Smooth muscle cell (in vitro differentiated cells): ENCODE measurements at regions not wholly inside any gene's neighbourhood (a gene's known extent, or its start where the extent isn't known, plus 50 kb on each side); places are given as distances from the start of the nearest gene placed in this dataset.

ENCODE experiments used
- DNase-seq: peaks from one replicate; lab custom pipeline; 2025; ENCODE audit not compliant: unreplicated experiment; lab: John Stamatoyannopoulos, UW
- H2AFZ ChIP-seq: fragments of 200-600 bp; sonication (generic); 2 replicates; pipeline ENCODE4 v1.6.0; 2016; ENCODE audit warnings: antibody characterized with exemption, low read depth, mild to moderate bottlenecking
- H3F3A ChIP-seq: fragments of 200-600 bp; sonication (generic); 2 replicates; pipeline ENCODE4 v1.6.0; 2017; ENCODE audit warnings: antibody characterized with exemption, low read depth
- H3K27ac ChIP-seq: fragments of 200-600 bp; sonication (generic); 2 replicates; pipeline ENCODE4 v1.5.1; 2016; ENCODE audit warnings: low read depth, mild to moderate bottlenecking
- H3K27me3 ChIP-seq: fragments of 200-600 bp; sonication (generic); 2 replicates; pipeline ENCODE4 v1.6.1; 2016; ENCODE audit warnings: low read depth, mild to moderate bottlenecking
- H3K36me3 ChIP-seq: fragments of 200-600 bp; sonication (generic); 2 replicates; pipeline ENCODE4 v1.5.1; 2016; ENCODE audit warnings: low read depth
- H3K4me1 ChIP-seq: fragments of 200-600 bp; sonication (generic); 2 replicates; pipeline ENCODE4 v1.5.1; 2016; ENCODE audit warnings: low read depth
- H3K4me2 ChIP-seq: fragments of 200-600 bp; sonication (generic); 2 replicates; pipeline ENCODE4 v1.6.0; 2016; ENCODE audit warnings: mild to moderate bottlenecking
- H3K4me3 ChIP-seq: fragments of 200-600 bp; sonication (generic); 2 replicates; pipeline ENCODE4 v1.5.1; 2016; ENCODE audit warnings: mild to moderate bottlenecking
- H3K79me2 ChIP-seq: fragments of 200-600 bp; sonication (generic); 2 replicates; pipeline ENCODE4 v1.6.0; 2016; ENCODE audit warnings: low read depth, mild to moderate bottlenecking
- H3K9ac ChIP-seq: fragments of 200-600 bp; sonication (generic); 2 replicates; pipeline ENCODE4 v1.6.0; 2016; ENCODE audit warnings: low read depth
- H3K9me3 ChIP-seq: fragments of 200-600 bp; sonication (generic); replicated peaks from 2 replicates; pipeline ENCODE4 v1.5.1; 2016; ENCODE audit warnings: low read depth
- H4K20me1 ChIP-seq: fragments of 200-600 bp; sonication (generic); 2 replicates; pipeline ENCODE4 v1.6.0; 2016; ENCODE audit warnings: low read depth
- CTCF ChIP-seq: fragments of 200-600 bp; sonication (generic); IDR thresholded peaks from 2 replicates; pipeline ENCODE4 v1.5.1; 2017; ENCODE audit warnings: borderline replicate concordance, mild to moderate bottlenecking, antibody characterized with exemption; ENCODE audit not compliant: insufficient read depth, poor library complexity, severe bottlenecking
- WGBS: methylation state at CpG from one replicate; pipeline ENCODE4 v1.1.7; 2016; ENCODE audit warnings: low lambda C conversion rate; 5-methylcytosine and 5-hydroxymethylcytosine counted together

- no peaks in the 10 kb centered on the region for H3K79me2 ChIP-seq
- H3K4me2 ChIP-seq, result no peak overlapping the region
- no peak for DNase-seq
- H3K36me3 ChIP-seq, result no peaks in the 10 kb centered on the region
- no peak overlapping the region for H3K27ac ChIP-seq
- H3K27me3 ChIP-seq, result no peaks in the 10 kb centered on the region
- TF ChIP-seq CTCF, result no peak
- no peaks in the 10 kb centered on the region for H3K9me3 ChIP-seq
- no peak overlapping the region for H3K9ac ChIP-seq
- H4K20me1 ChIP-seq, result no peaks in the 10 kb centered on the region
- H3F3A ChIP-seq, result no peaks in the 10 kb centered on the region
- H3K4me3 ChIP-seq, result no peak overlapping the region
- H2AFZ ChIP-seq, result no peak overlapping the region
- WGBS, result 76% methylated on average over 5 of the region's 5 CpGs
- no peaks in the 10 kb centered on the region for H3K4me1 ChIP-seq
These were observed 51.4 kb upstream of the ITM2B start for GRCh38 chr13:48181482-48182145.

- no peaks in the 10 kb centered on the region for H4K20me1 ChIP-seq
- no peaks in the 10 kb centered on the region for H3F3A ChIP-seq
- no peak for TF ChIP-seq CTCF
- no peak overlapping the region for H3K4me3 ChIP-seq
- H3K9me3 ChIP-seq, result no peaks in the 10 kb centered on the region
- WGBS, result 98% methylated on average over 2 of the region's 2 CpGs
- no peaks in the 10 kb centered on the region for H3K27me3 ChIP-seq
- no peak for DNase-seq
- H3K4me2 ChIP-seq, result no peak overlapping the region
- no peak overlapping the region for H2AFZ ChIP-seq
- no peak overlapping the region for H3K27ac ChIP-seq
- no peaks in the 10 kb centered on the region for H3K36me3 ChIP-seq
- H3K79me2 ChIP-seq, result no peaks in the 10 kb centered on the region
- no peak overlapping the region for H3K9ac ChIP-seq
- no peaks in the 10 kb centered on the region for H3K4me1 ChIP-seq
These were observed 54.9 kb upstream of the ITM2B start for GRCh38 chr13:48178126-48178525.

GRCh38 chr13:48176781-48177180, 56.2 kb upstream of the ITM2B start:
- Histone ChIP-seq H3K36me3 (no peaks in the 10 kb centered on the region), H2AFZ (no peak overlapping the region), H3K79me2 (no peaks in the 10 kb centered on the region), H3K9me3 (no peaks in the 10 kb centered on the region), H3F3A (no peaks in the 10 kb centered on the region), H3K4me1 (no peaks in the 10 kb centered on the region), H3K4me2 (no peak overlapping the region), H3K27me3 (no peaks in the 10 kb centered on the region), H4K20me1 (no peaks in the 10 kb centered on the region), H3K9ac (no peak overlapping the region), H3K4me3 (no peak overlapping the region), H3K27ac (no peak overlapping the region)
- DNase-seq, result no peak
- WGBS, result 97% methylated on average over 6 of the region's 6 CpGs
- no peak for TF ChIP-seq CTCF

GRCh38 chr13:48175185-48175584, 57.8 kb upstream of the ITM2B start:
- no peaks in the 10 kb centered on the region for H4K20me1 ChIP-seq

More at GRCh38 chr13:48175185-48175584, 57.8 kb upstream of the ITM2B start:
- DNase-seq, result no peak
- Histone ChIP-seq H3K9ac (no peak overlapping the region), H3K27ac (no peak overlapping the region), H3K36me3 (no peaks in the 10 kb centered on the region), H3K4me2 (no peak overlapping the region), H3K4me1 (no peaks in the 10 kb centered on the region), H2AFZ (no peak overlapping the region), H3K27me3 (no peaks in the 10 kb centered on the region), H3F3A (no peaks in the 10 kb centered on the region), H3K9me3 (no peaks in the 10 kb centered on the region), H3K4me3 (no peak overlapping the region), H3K79me2 (no peaks in the 10 kb centered on the region)
- TF ChIP-seq CTCF, result no peak
- WGBS, result 89% methylated on average over 1 of the region's 1 CpG
